B cell (primary cell): ENCODE measurements at regions not wholly inside any gene's neighbourhood (a gene's known extent, or its start where the extent isn't known, plus 50 kb on each side); places are given as distances from the start of the nearest gene placed in this dataset.

Experiments
- ATAC-seq: fragments of 200-7000 bp; cut with Tn5 transposase; one replicate; pipeline ENCODE4 v1.10.0; 2021; ENCODE audit warnings: low read depth, mild to moderate bottlenecking, moderate number of reproducible peaks, moderate library complexity
- CTCF ChIA-PET: fragments of 350-600 bp; sonication (Branson Sonifier 250); formaldehyde crosslinking; loops from one replicate; lab custom pipeline; 2021; ENCODE audit warnings: antibody characterized with exemption, inconsistent platforms; lab: Charles Lee
- POLR2A ChIA-PET: fragments of 350-600 bp; sonication (Branson Sonifier 250); formaldehyde crosslinking; loops from one replicate; lab custom pipeline; 2021; ENCODE audit warnings: antibody characterized with exemption; lab: Charles Lee
- DNase-seq: peaks from one replicate; pipeline ENCODE4 v3.0.0; 2013
- H2AFZ ChIP-seq: 2 replicates; pipeline ENCODE4 v1.6.1; 2012; ENCODE audit warnings: mild to moderate bottlenecking, low read depth, low read length; ENCODE audit not compliant: insufficient read depth, poor library complexity, severe bottlenecking
- H3K27ac ChIP-seq, 2 donors: 1 replicate in 1 of 2; 2 replicates in 1 of 2; pipeline ENCODE4 v1.5.1; 2012 to 2013; ENCODE audit warnings: low read length in 2 of 2, mild to moderate bottlenecking in 2 of 2, moderate library complexity in 1 of 2
- H3K27me3 ChIP-seq, 4 experiments: fragments of 200-600 bp in 1 of 4; sonication (generic) in 1 of 4; replicated peaks in 1 of 4; 1 replicate in 2 of 4; 2 replicates in 2 of 4; pipeline versions ENCODE4 v1.6.1 to v1.7.0; 2013 to 2016; ENCODE audit warnings: low read length in 3 of 4, mild to moderate bottlenecking in 2 of 4, mixed read lengths in 1 of 4, moderate library complexity in 1 of 4; ENCODE audit not compliant: insufficient read depth in 4 of 4, control insufficient read depth in 3 of 4; ENCODE audit errors: control extremely low read depth in 1 of 4
- H3K36me3 ChIP-seq, 2 experiments: replicated peaks in 1 of 2; 1 replicate in 1 of 2; 2 replicates in 1 of 2; pipeline versions ENCODE4 v1.6.1 to v1.7.1; 2013; ENCODE audit warnings: low read length in 1 of 2; ENCODE audit not compliant: insufficient read depth in 2 of 2, control insufficient read depth in 1 of 2; ENCODE audit errors: control extremely low read depth in 1 of 2, extremely low read depth in 1 of 2
- H3K4me1 ChIP-seq, 2 donors: fragments of 200-600 bp in 1 of 2; sonication (generic) in 1 of 2; 1 replicate in 1 of 2; 2 replicates in 1 of 2; pipeline versions ENCODE4 v1.5.1 to v1.6.1; 2013 to 2017; ENCODE audit warnings: low read length in 2 of 2; ENCODE audit not compliant: control insufficient read depth in 2 of 2, insufficient read depth in 2 of 2
- H3K4me2 ChIP-seq: replicated peaks from 2 replicates; pipeline ENCODE3; 2012; ENCODE audit warnings: mild to moderate bottlenecking, low read depth, low read length; ENCODE audit not compliant: poor library complexity, severe bottlenecking
- H3K4me3 ChIP-seq, 5 experiments: fragments of 200-600 bp in 1 of 5; sonication (generic) in 1 of 5; 1 replicate in 3 of 5; 2 replicates in 2 of 5; pipeline versions ENCODE4 v1.5.1 to v1.7.0; 2011 to 2016; ENCODE audit warnings: low read length in 4 of 5, mild to moderate bottlenecking in 4 of 5, low read depth in 2 of 5, control low read depth in 1 of 5, moderate library complexity in 1 of 5; ENCODE audit not compliant: insufficient read depth in 1 of 5; ENCODE audit errors: control extremely low read depth in 1 of 5, extremely low read depth in 1 of 5
- H3K79me2 ChIP-seq: fragments of 200-600 bp; sonication (generic); one replicate; pipeline ENCODE4 v1.6.0; 2016; ENCODE audit warnings: low read length; ENCODE audit not compliant: control insufficient read depth, insufficient read depth
- H3K9ac ChIP-seq: fragments of 200-600 bp; sonication (generic); 2 replicates; pipeline ENCODE4 v1.6.1; 2017; ENCODE audit warnings: mild to moderate bottlenecking, low read length, moderate library complexity
- H3K9me3 ChIP-seq, 3 donors: one replicate each; pipeline versions ENCODE4 v1.6.1 to v1.7.1; 2013; ENCODE audit warnings: low read length in 2 of 3; ENCODE audit not compliant: control insufficient read depth in 2 of 3, insufficient read depth in 1 of 3; ENCODE audit errors: control extremely low read depth in 1 of 3
- H4K20me1 ChIP-seq: 2 replicates; pipeline ENCODE4 v1.6.0; 2012; ENCODE audit warnings: mild to moderate bottlenecking, low read length; ENCODE audit not compliant: insufficient read depth, control insufficient read depth, poor library complexity, severe bottlenecking
- H3K27ac Mint-ChIP-seq: one replicate; pipeline ENCODE4 v1.8.0; 2021; ENCODE audit warnings: mixed read lengths
- H3K27me3 Mint-ChIP-seq: one replicate; pipeline ENCODE4 v1.8.0; 2021; ENCODE audit warnings: mixed read lengths
- H3K4me1 Mint-ChIP-seq: one replicate; pipeline ENCODE4 v1.8.0; 2021; ENCODE audit warnings: mixed read lengths
- H3K4me3 Mint-ChIP-seq: one replicate; pipeline ENCODE4 v1.8.0; 2021; ENCODE audit warnings: mixed read lengths
- H3K9me3 Mint-ChIP-seq: one replicate; pipeline ENCODE4 v1.8.0; 2022; ENCODE audit warnings: mixed read lengths; ENCODE audit not compliant: insufficient read depth
- CTCF ChIP-seq: fragments of 200-600 bp; IDR thresholded peaks from one replicate; pipeline ENCODE4 v1.8.0; 2022; ENCODE audit warnings: antibody characterized with exemption, mild to moderate bottlenecking
- EZH2 ChIP-seq: IDR thresholded peaks from 2 replicates; pipeline ENCODE4 v1.6.1; 2012; ENCODE audit warnings: borderline replicate concordance, low read depth, mild to moderate bottlenecking, moderate library complexity, low read length; ENCODE audit not compliant: insufficient read depth, poor library complexity, severe bottlenecking
- WGBS: methylation state at CpG from one replicate; pipeline ENCODE4 v1.1.5; 2013; ENCODE audit warnings: missing lambda C conversion rate; ENCODE audit not compliant: insufficient coverage; 5-methylcytosine and 5-hydroxymethylcytosine counted together
- intact Hi-C: fragments of 100-400 bp; cut with micrococcal nuclease; formaldehyde crosslinking; loops from one replicate; pipeline ENCODE4 v1.10.0; 2022

GRCh38 chr2:82139979-82140611, 1835.5 kb upstream of the LRRTM1 start:
- no peak for DNase-seq
- H3K79me2 ChIP-seq, result no peaks in the 10 kb centered on the region
- 60% methylated on average over 1 of the region's 5 CpGs for WGBS
- H3K4me3 ChIP-seq, result no peak overlapping the region
- Mint-ChIP-seq H3K4me1 (no peaks in the 10 kb centered on the region), H3K9me3 (peaks cover 3% of the 10 kb centered on the region), H3K4me3 (no peak overlapping the region), H3K27me3 (no peaks in the 10 kb centered on the region), H3K27ac (no peak overlapping the region)
- no peak for ATAC-seq
- POLR2A ChIA-PET, result no interaction called here
- H3K27me3 ChIP-seq, result no peaks in the 10 kb centered on the region
- no peak overlapping the region for H2AFZ ChIP-seq
- no peaks in the 10 kb centered on the region for H4K20me1 ChIP-seq
- H3K9me3 ChIP-seq, result no peaks in the 10 kb centered on the region
- H3K36me3 ChIP-seq, result no peaks in the 10 kb centered on the region
- H3K27ac ChIP-seq, result no peak overlapping the region
- no peak overlapping the region for H3K9ac ChIP-seq
- H3K4me1 ChIP-seq, result no peaks in the 10 kb centered on the region
- intact Hi-C loops, result no loop called here
- TF ChIP-seq CTCF (no peak), EZH2 (no peak)
- CTCF ChIA-PET, result no interaction called here
- no peak overlapping the region for H3K4me2 ChIP-seq

GRCh38 chr2:82137441-82137840, 1832.9 kb upstream of the LRRTM1 start:
- Mint-ChIP-seq H3K4me3 (no peak overlapping the region), H3K27me3 (no peaks in the 10 kb centered on the region), H3K27ac (no peak overlapping the region), H3K4me1 (no peaks in the 10 kb centered on the region), H3K9me3 (peaks cover 3% of the 10 kb centered on the region)
- no peak for TF ChIP-seq EZH2
- no peak for TF ChIP-seq CTCF
- no peak for DNase-seq
- Histone ChIP-seq H3K79me2 (no peaks in the 10 kb centered on the region), H3K9ac (no peak overlapping the region), H3K36me3 (no peaks in the 10 kb centered on the region), H3K4me3 (no peak overlapping the region), H3K27me3 (no peaks in the 10 kb centered on the region), H3K4me1 (no peaks in the 10 kb centered on the region), H3K27ac (no peak overlapping the region), H3K9me3 (no peaks in the 10 kb centered on the region), H3K4me2 (no peak overlapping the region), H4K20me1 (no peaks in the 10 kb centered on the region), H2AFZ (no peak overlapping the region)
- WGBS, result 100% methylated on average over 2 of the region's 8 CpGs
- CTCF ChIA-PET, result no interaction called here
- POLR2A ChIA-PET, result no interaction called here
- no peak for ATAC-seq
- intact Hi-C loops, result no loop called here
